Urinary bladder (tissue), 3 donors: ENCODE measurements at regions not wholly inside any gene's neighbourhood (a gene's known extent, or its start where the extent isn't known, plus 50 kb on each side); places are given as distances from the start of the nearest gene placed in this dataset.

Experiments used
- DNase-seq: peaks from one replicate; pipeline ENCODE4 v3.0.0-alpha.2; 2015; ENCODE audit errors: extremely low spot score
- H3K27ac ChIP-seq: one replicate; pipeline ENCODE4 v1.5.1; 2013; ENCODE audit warnings: low read depth, mild to moderate bottlenecking, moderate library complexity
- H3K36me3 ChIP-seq: one replicate; pipeline ENCODE4 v1.6.1; 2013; ENCODE audit warnings: mild to moderate bottlenecking, moderate library complexity; ENCODE audit not compliant: insufficient read depth
- H3K4me1 ChIP-seq: one replicate; pipeline ENCODE4 v1.6.1; 2013; ENCODE audit warnings: mild to moderate bottlenecking, moderate library complexity; ENCODE audit not compliant: insufficient read depth
- H3K4me3 ChIP-seq: one replicate; pipeline ENCODE4 v1.5.1; 2013; ENCODE audit warnings: low read depth, low read length
- WGBS: extraction: QIAGEN DNeasy Blood & Tissue Kit; methylation state at CpG from one replicate; pipeline ENCODE4 v1.1.7; 2013; 5-methylcytosine and 5-hydroxymethylcytosine counted together
- donor health status: healthy with polysubstance abuse.
- donor health status: healthy.

- no peak for DNase-seq
- Histone ChIP-seq H3K4me1 (no peaks in the 10 kb centered on the region), H3K36me3 (no peaks in the 10 kb centered on the region), H3K4me3 (no peak overlapping the region), H3K27ac (no peak overlapping the region)
- WGBS: 87% methylated on average over 10 of the region's 10 CpGs
These were observed 266.7 kb upstream of the HDAC4 start for GRCh38 chr2:239667431-239667985.

GRCh38 chr2:239666855-239667376, 266.1 kb upstream of the HDAC4 start:
- H3K4me1 ChIP-seq: no peaks in the 10 kb centered on the region
- no peak overlapping the region for H3K27ac ChIP-seq
- H3K4me3 ChIP-seq: no peak overlapping the region
- H3K36me3 ChIP-seq: no peaks in the 10 kb centered on the region
- peak; percentile 21 for DNase-seq
- 63% methylated on average over 11 of the region's 11 CpGs for WGBS

- no peak overlapping the region for H3K4me3 ChIP-seq
- no peaks in the 10 kb centered on the region for H3K36me3 ChIP-seq
- WGBS: 92% methylated on average over 18 of the region's 18 CpGs
- DNase-seq: no peak
- H3K4me1 ChIP-seq: no peaks in the 10 kb centered on the region
- H3K27ac ChIP-seq: no peak overlapping the region
These were observed 265.4 kb upstream of the HDAC4 start for GRCh38 chr2:239666053-239666854.

- 97% methylated on average over 5 of the region's 5 CpGs for WGBS
- no peaks in the 10 kb centered on the region for H3K4me1 ChIP-seq
- no peaks in the 10 kb centered on the region for H3K36me3 ChIP-seq
- DNase-seq: no peak
- H3K27ac ChIP-seq: no peak overlapping the region
- H3K4me3 ChIP-seq: no peak overlapping the region
These were observed 263.5 kb upstream of the HDAC4 start for GRCh38 chr2:239664216-239664810.

- Histone ChIP-seq H3K27ac (no peak overlapping the region), H3K4me3 (no peak overlapping the region), H3K4me1 (no peaks in the 10 kb centered on the region), H3K36me3 (no peaks in the 10 kb centered on the region)
- DNase-seq: no peak
- WGBS: 92% methylated on average over 9 of the region's 9 CpGs
These were observed 262.6 kb upstream of the HDAC4 start for GRCh38 chr2:239663364-239663924.

- no peak for DNase-seq
- H3K4me3 ChIP-seq: no peak overlapping the region
- no peaks in the 10 kb centered on the region for H3K4me1 ChIP-seq
- 64% methylated on average over 16 of the region's 16 CpGs for WGBS
- H3K27ac ChIP-seq: no peak overlapping the region
- no peaks in the 10 kb centered on the region for H3K36me3 ChIP-seq
These were observed 261.7 kb upstream of the HDAC4 start for GRCh38 chr2:239662413-239663120.

GRCh38 chr2:239661334-239662312, 260.8 kb upstream of the HDAC4 start:
- WGBS: 28% methylated on average over 15 of the region's 15 CpGs
- H3K4me3 ChIP-seq: no peak overlapping the region
- H3K36me3 ChIP-seq: no peaks in the 10 kb centered on the region
- no peak overlapping the region for H3K27ac ChIP-seq
- no peaks in the 10 kb centered on the region for H3K4me1 ChIP-seq
- no peak for DNase-seq

GRCh38 chr2:239660390-239661230, 259.8 kb upstream of the HDAC4 start:
- DNase-seq: no peak
- H3K27ac ChIP-seq: no peak overlapping the region
- no peaks in the 10 kb centered on the region for H3K4me1 ChIP-seq
- no peaks in the 10 kb centered on the region for H3K36me3 ChIP-seq
- WGBS: 84% methylated on average over 24 of the region's 24 CpGs
- no peak overlapping the region for H3K4me3 ChIP-seq

GRCh38 chr2:239657992-239658391, 257.2 kb upstream of the HDAC4 start:
- 89% methylated on average over 6 of the region's 6 CpGs for WGBS
- DNase-seq: no peak

GRCh38 chr2:239657236-239657635, 256.4 kb upstream of the HDAC4 start:
- H3K27ac ChIP-seq: no peak overlapping the region
- WGBS: 91% methylated on average over 2 of the region's 2 CpGs
- H3K4me1 ChIP-seq: no peaks in the 10 kb centered on the region
- no peak for DNase-seq
- H3K36me3 ChIP-seq: no peaks in the 10 kb centered on the region
- H3K4me3 ChIP-seq: no peak overlapping the region

More at GRCh38 chr2:239657992-239658391, 257.2 kb upstream of the HDAC4 start:
- no peaks in the 10 kb centered on the region for H3K36me3 ChIP-seq
- H3K4me1 ChIP-seq: no peaks in the 10 kb centered on the region
- no peak overlapping the region for H3K4me3 ChIP-seq
- H3K27ac ChIP-seq: no peak overlapping the region

GRCh38 chr2:239654266-239654665, 253.4 kb upstream of the HDAC4 start:
- Histone ChIP-seq H3K27ac (no peak overlapping the region), H3K4me1 (no peaks in the 10 kb centered on the region), H3K36me3 (no peaks in the 10 kb centered on the region), H3K4me3 (no peak overlapping the region)
- DNase-seq: no peak
- WGBS: 81% methylated on average over 4 of the region's 4 CpGs

GRCh38 chr2:239651859-239652258, 251.0 kb upstream of the HDAC4 start:
- H3K4me1 ChIP-seq: no peaks in the 10 kb centered on the region
- H3K27ac ChIP-seq: no peak overlapping the region
- DNase-seq: no peak
- WGBS: 84% methylated on average over 6 of the region's 6 CpGs
- no peaks in the 10 kb centered on the region for H3K36me3 ChIP-seq
- H3K4me3 ChIP-seq: no peak overlapping the region
